C4-2B (cell line): ENCODE measurements at regions not wholly inside any gene's neighbourhood (a gene's known extent, or its start where the extent isn't known, plus 50 kb on each side); places are given as distances from the start of the nearest gene placed in this dataset.

Experiments
- ZFX ChIP-seq: fragments of 450-650 bp; IDR thresholded peaks from 2 replicates; pipeline ENCODE4 v1.6.1; 2017
- TF ChIP-seq, protein P1 (sequence below): fragments of 450-650 bp; conservative IDR thresholded peaks from 2 replicates; pipeline ENCODE4 v1.5.1; 2017; ENCODE audit warnings: mild to moderate bottlenecking

DNA sequence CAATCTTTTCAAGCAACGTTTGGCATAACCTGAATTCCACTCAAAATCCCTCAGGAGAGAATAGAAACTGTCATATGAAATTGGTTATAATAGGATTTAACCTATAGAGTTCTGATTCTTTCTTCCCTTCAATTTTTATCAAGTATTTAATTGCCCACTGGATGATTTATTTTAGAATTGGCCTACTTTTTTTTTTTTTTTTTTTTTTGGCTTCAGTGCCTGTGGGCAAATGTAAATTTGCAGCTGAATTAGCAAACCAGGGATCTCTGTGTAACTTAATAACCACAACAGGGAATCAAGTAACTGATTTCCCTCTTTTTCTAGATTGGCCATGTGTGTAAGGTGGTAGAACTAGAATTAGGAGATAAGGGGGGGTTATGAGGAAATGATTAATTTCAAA is 157.0 kb downstream of the SOX4 start:
- TF ChIP-seq, protein P1, sequence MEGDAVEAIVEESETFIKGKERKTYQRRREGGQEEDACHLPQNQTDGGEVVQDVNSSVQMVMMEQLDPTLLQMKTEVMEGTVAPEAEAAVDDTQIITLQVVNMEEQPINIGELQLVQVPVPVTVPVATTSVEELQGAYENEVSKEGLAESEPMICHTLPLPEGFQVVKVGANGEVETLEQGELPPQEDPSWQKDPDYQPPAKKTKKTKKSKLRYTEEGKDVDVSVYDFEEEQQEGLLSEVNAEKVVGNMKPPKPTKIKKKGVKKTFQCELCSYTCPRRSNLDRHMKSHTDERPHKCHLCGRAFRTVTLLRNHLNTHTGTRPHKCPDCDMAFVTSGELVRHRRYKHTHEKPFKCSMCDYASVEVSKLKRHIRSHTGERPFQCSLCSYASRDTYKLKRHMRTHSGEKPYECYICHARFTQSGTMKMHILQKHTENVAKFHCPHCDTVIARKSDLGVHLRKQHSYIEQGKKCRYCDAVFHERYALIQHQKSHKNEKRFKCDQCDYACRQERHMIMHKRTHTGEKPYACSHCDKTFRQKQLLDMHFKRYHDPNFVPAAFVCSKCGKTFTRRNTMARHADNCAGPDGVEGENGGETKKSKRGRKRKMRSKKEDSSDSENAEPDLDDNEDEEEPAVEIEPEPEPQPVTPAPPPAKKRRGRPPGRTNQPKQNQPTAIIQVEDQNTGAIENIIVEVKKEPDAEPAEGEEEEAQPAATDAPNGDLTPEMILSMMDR: no peak
- no peak for TF ChIP-seq ZFX
